SK-N-SH (cell line): ENCODE measurements at regions not wholly inside any gene's neighbourhood (a gene's known extent, or its start where the extent isn't known, plus 50 kb on each side); places are given as distances from the start of the nearest gene placed in this dataset.

Source experiments
- CTCF ChIA-PET: fragments of 300-600, 350-600 bp; formaldehyde crosslinking; extraction: SDS; loops from one replicate; lab custom pipeline; 2021; lab: Yijun Ruan, JAX
- POLR2A ChIA-PET: fragments of 350-600 bp; sonication (Branson Sonifier 250); formaldehyde crosslinking; extraction: SDS; loops from one replicate; lab custom pipeline; 2020; ENCODE audit warnings: antibody characterized with exemption, inconsistent platforms; lab: Yijun Ruan, JAX
- DNase-seq: peaks from one replicate; pipeline ENCODE4 v3.0.0; 2012
- H2AFZ ChIP-seq: fragments of 200-600 bp; sonication (generic); 2 replicates; pipeline ENCODE4 v1.8.1; 2016; ENCODE audit warnings: antibody characterized with exemption, mild to moderate bottlenecking, low read depth
- H3F3A ChIP-seq: fragments of 200-600 bp; sonication (generic); replicated peaks from 2 replicates; pipeline ENCODE3; 2016; ENCODE audit warnings: antibody characterized with exemption, mild to moderate bottlenecking; ENCODE audit not compliant: insufficient read depth
- H3K27ac ChIP-seq, 2 experiments: fragments of 200-500 bp in 1 of 2; fragments of 200-600 bp in 1 of 2; sonication (Bioruptor generic) in 1 of 2; sonication (generic), shearing (Covaris generic) in 1 of 2; 2 replicates each; pipeline versions ENCODE4 v1.5.1 to v1.6.1; 2014 to 2016; ENCODE audit warnings: low read depth in 2 of 2, inconsistent platforms in 1 of 2, low read length in 1 of 2, mild to moderate bottlenecking in 1 of 2, mixed read lengths in 1 of 2
- H3K27me3 ChIP-seq: fragments of 200-600 bp; sonication (generic), shearing (Covaris generic); 2 replicates; pipeline ENCODE4 v1.6.1; 2016; ENCODE audit warnings: mixed run types; ENCODE audit not compliant: insufficient read depth
- H3K36me3 ChIP-seq, 2 experiments: fragments of 200-500 bp in 1 of 2; fragments of 200-600 bp in 1 of 2; sonication (Bioruptor generic) in 1 of 2; sonication (generic) in 1 of 2; replicated peaks in 1 of 2; 2 replicates each; pipeline versions ENCODE3 to v1.5.1; 2014 to 2016; ENCODE audit warnings: low read length in 1 of 2, mild to moderate bottlenecking in 1 of 2; ENCODE audit not compliant: insufficient read depth in 2 of 2, control insufficient read depth in 1 of 2
- H3K4me1 ChIP-seq, 2 experiments: fragments of 200-500 bp in 1 of 2; fragments of 200-600 bp in 1 of 2; sonication (Bioruptor generic) in 1 of 2; sonication (generic), shearing (Covaris generic) in 1 of 2; 2 replicates each; pipeline versions ENCODE4 v1.5.1 to v1.6.1; 2014 to 2016; ENCODE audit warnings: low read depth in 1 of 2, low read length in 1 of 2, mixed run types in 1 of 2; ENCODE audit not compliant: insufficient read depth in 2 of 2, control insufficient read depth in 1 of 2
- H3K4me2 ChIP-seq: fragments of 200-600 bp; sonication (generic), shearing (Covaris generic); 2 replicates; pipeline ENCODE4 v1.6.1; 2017; ENCODE audit warnings: mixed run types
- H3K4me3 ChIP-seq, 2 experiments: fragments of 200-500 bp in 1 of 2; fragments of 200-600 bp in 1 of 2; sonication (Bioruptor generic) in 1 of 2; sonication (generic), shearing (Covaris generic) in 1 of 2; 2 replicates each; pipeline versions ENCODE4 v1.5.1 to v1.8.1; 2014 to 2016; ENCODE audit warnings: low read depth in 2 of 2, inconsistent platforms in 1 of 2, low read length in 1 of 2, mild to moderate bottlenecking in 1 of 2, mixed read lengths in 1 of 2, moderate library complexity in 1 of 2
- H3K79me2 ChIP-seq: fragments of 200-600 bp; sonication (generic); 2 replicates; pipeline ENCODE4 v1.8.1; 2017; ENCODE audit warnings: mild to moderate bottlenecking; ENCODE audit not compliant: insufficient read depth
- H3K9ac ChIP-seq: fragments of 200-600 bp; sonication (generic); 2 replicates; pipeline ENCODE4 v1.6.1; 2017; ENCODE audit warnings: mixed run types
- H3K9me2 ChIP-seq: fragments of 200-600 bp; sonication (generic); 2 replicates; pipeline ENCODE4 v1.6.1; 2017; ENCODE audit warnings: mixed run types
- H3K9me3 ChIP-seq: fragments of 200-600 bp; sonication (generic); 2 replicates; pipeline ENCODE4 v1.6.1; 2017; ENCODE audit warnings: mixed run types, mild to moderate bottlenecking, moderate library complexity
- H4K20me1 ChIP-seq: fragments of 200-600 bp; sonication (generic); 2 replicates; pipeline ENCODE4 v1.6.1; 2017; ENCODE audit warnings: mild to moderate bottlenecking, mixed run types; ENCODE audit not compliant: insufficient read depth
- CHD2 ChIP-seq: fragments of 150-350 bp; IDR thresholded peaks from 2 replicates; pipeline ENCODE4 v1.6.1; 2018; ENCODE audit warnings: low read length; ENCODE audit not compliant: partially characterized antibody
- ELF1 ChIP-seq: IDR thresholded peaks from 2 replicates; pipeline ENCODE4 v1.4.0; 2012
- EP300 ChIP-seq, 2 experiments: IDR thresholded peaks; 2 replicates each; pipeline versions ENCODE4 v1.4.0 to v1.6.1; 2012; ENCODE audit warnings: borderline replicate concordance in 1 of 2, low read depth in 1 of 2, low read length in 1 of 2
- FOSL2 ChIP-seq: IDR thresholded peaks from 2 replicates; pipeline ENCODE4 v1.4.0; 2012; ENCODE audit warnings: low read depth, mild to moderate bottlenecking, moderate library complexity, borderline replicate concordance
- FOXJ3 ChIP-seq: sonication (generic); formaldehyde crosslinking; IDR thresholded peaks from 2 replicates; pipeline ENCODE4 v1.5.1; 2020; ENCODE audit warnings: mild to moderate bottlenecking, missing genetic modification reagents
- FOXM1 ChIP-seq: IDR thresholded peaks from 2 replicates; pipeline ENCODE4 v1.4.0; 2012; ENCODE audit warnings: low read depth, mild to moderate bottlenecking
- GABPA ChIP-seq: IDR thresholded peaks from 2 replicates; pipeline ENCODE4 v1.4.0; 2012; ENCODE audit warnings: low read depth, mild to moderate bottlenecking
- JUND ChIP-seq: IDR thresholded peaks from 2 replicates; pipeline ENCODE4 v1.4.0; 2012
- MXI1 ChIP-seq: IDR thresholded peaks from 2 replicates; pipeline ENCODE4 v1.6.1; 2012; ENCODE audit warnings: mild to moderate bottlenecking, low read depth, low read length, improper control_type of control experiment
- NRF1 ChIP-seq: IDR thresholded peaks from 2 replicates; pipeline ENCODE4 v1.6.1; 2012; ENCODE audit warnings: low read depth, mild to moderate bottlenecking, low read length
- POLR2AphosphoS5 ChIP-seq: IDR thresholded peaks from 2 replicates; pipeline ENCODE4 v1.6.1; 2012; ENCODE audit warnings: low read depth, low read length
- RCOR1 ChIP-seq: fragments of 150-350 bp; IDR thresholded peaks from 2 replicates; pipeline ENCODE4 v1.6.1; 2017; ENCODE audit warnings: antibody characterized with exemption, low read length
- SMC3 ChIP-seq: IDR thresholded peaks from 2 replicates; pipeline ENCODE4 v1.6.1; 2012; ENCODE audit warnings: low read depth, low read length, improper control_type of control experiment
- TCF12 ChIP-seq: IDR thresholded peaks from 2 replicates; pipeline ENCODE4 v1.4.0; 2012
- WGBS: methylation state at CpG from one replicate; pipeline ENCODE4 v1.1.6; 2017; ENCODE audit warnings: low lambda C conversion rate; 5-methylcytosine and 5-hydroxymethylcytosine counted together
- TF ChIP-seq, protein P1 (sequence below): IDR thresholded peaks from 2 replicates; pipeline ENCODE4 v1.4.0; 2012; ENCODE audit warnings: low read depth
- TF ChIP-seq, protein P2 (sequence below): IDR thresholded peaks from 2 replicates; pipeline ENCODE4; 2012
- TF ChIP-seq, protein P3 (sequence below): fragments of 150-350 bp; IDR thresholded peaks from 2 replicates; pipeline ENCODE4 v1.6.1; 2016; ENCODE audit warnings: mild to moderate bottlenecking, low read depth, low read length
- TF ChIP-seq, protein P4 (sequence below): IDR thresholded peaks from 2 replicates; pipeline ENCODE4 v1.4.0; 2012; ENCODE audit warnings: low read depth, borderline replicate concordance
- TF ChIP-seq, protein P5 (sequence below): IDR thresholded peaks from 2 replicates; pipeline ENCODE4 v1.4.0; 2012; ENCODE audit warnings: low read depth, borderline replicate concordance

DNA sequence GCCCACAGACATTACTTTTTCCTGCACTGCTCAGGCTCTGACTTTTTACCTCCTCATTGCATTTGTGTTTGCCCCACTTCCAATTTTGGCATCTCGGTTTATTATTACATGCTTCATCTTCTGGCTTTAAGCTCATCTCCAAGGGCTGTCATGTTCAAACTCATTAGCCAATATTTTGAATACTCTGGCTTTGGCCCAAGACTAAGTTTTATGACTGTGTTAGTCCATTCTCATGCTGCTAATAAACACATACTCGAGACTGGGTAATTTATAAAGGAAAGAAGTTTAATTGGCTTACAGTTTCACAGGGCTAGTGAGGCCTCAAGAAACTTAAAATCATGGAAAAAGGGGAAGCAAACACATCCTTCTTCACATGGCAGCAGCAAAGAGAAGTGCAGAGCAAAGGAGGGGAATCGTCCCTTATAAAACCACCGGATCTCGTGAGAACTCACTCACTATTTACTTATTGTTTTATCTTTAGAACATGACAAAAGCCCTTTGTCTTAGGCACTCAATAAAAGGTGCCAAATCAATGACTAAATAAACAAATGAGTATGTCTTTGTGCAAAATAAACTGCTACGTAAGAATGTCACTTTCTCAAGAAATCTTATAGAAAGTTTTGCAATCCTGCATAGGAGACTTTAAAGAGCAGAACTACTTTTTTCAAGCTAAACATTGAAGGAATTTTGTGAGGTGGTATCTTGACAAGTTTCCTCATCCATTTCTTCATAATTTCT is 233.4 kb upstream of the SPRY2 start:
- Histone ChIP-seq H4K20me1 (no peaks in the 10 kb centered on the region), H3K36me3 (no peaks in the 10 kb centered on the region), H3K4me1 (peaks cover 4 to 17% of the 10 kb centered on the region in 2 experiments; a peak in 2 of 4 replicates), H2AFZ (no peak overlapping the region), H3K4me2 (no peak overlapping the region), H3K4me3 (no peak overlapping the region), H3K79me2 (no peaks in the 10 kb centered on the region), H3K9me3 (no peaks in the 10 kb centered on the region), H3K27ac (no peak overlapping the region), H3K27me3 (no peaks in the 10 kb centered on the region), H3K9me2 (no peaks in the 10 kb centered on the region), H3F3A (no peaks in the 10 kb centered on the region), H3K9ac (no peak overlapping the region)
- POLR2A ChIA-PET: no interaction called here
- no peak for DNase-seq
- TF ChIP-seq, protein P1, sequence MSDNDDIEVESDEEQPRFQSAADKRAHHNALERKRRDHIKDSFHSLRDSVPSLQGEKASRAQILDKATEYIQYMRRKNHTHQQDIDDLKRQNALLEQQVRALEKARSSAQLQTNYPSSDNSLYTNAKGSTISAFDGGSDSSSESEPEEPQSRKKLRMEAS: no peak
- TF ChIP-seq, protein P2, sequence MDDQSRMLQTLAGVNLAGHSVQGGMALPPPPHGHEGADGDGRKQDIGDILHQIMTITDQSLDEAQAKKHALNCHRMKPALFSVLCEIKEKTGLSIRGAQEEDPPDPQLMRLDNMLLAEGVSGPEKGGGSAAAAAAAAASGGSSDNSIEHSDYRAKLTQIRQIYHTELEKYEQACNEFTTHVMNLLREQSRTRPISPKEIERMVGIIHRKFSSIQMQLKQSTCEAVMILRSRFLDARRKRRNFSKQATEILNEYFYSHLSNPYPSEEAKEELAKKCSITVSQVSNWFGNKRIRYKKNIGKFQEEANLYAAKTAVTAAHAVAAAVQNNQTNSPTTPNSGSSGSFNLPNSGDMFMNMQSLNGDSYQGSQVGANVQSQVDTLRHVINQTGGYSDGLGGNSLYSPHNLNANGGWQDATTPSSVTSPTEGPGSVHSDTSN: no peak
- TF ChIP-seq RCOR1 (no peak), GABPA (no peak), FOSL2 (no peak), POLR2AphosphoS5 (no peak), ELF1 (no peak), SMC3 (no peak), TCF12 (no peak), MXI1 (no peak), CHD2 (no peak), FOXJ3 (CRISPR knock-in tag) (no peak), NRF1 (no peak), JUND (no peak), FOXM1 (no peak), EP300 (IDR thresholded peaks at IDR 0.05; ENCODE audit: borderline replicate concordance in 1 of 2, low read depth in 1 of 2, low read length in 1 of 2) (no peak)
- TF ChIP-seq, protein P3, sequence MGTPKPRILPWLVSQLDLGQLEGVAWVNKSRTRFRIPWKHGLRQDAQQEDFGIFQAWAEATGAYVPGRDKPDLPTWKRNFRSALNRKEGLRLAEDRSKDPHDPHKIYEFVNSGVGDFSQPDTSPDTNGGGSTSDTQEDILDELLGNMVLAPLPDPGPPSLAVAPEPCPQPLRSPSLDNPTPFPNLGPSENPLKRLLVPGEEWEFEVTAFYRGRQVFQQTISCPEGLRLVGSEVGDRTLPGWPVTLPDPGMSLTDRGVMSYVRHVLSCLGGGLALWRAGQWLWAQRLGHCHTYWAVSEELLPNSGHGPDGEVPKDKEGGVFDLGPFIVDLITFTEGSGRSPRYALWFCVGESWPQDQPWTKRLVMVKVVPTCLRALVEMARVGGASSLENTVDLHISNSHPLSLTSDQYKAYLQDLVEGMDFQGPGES: no peak
- TF ChIP-seq, protein P4, sequence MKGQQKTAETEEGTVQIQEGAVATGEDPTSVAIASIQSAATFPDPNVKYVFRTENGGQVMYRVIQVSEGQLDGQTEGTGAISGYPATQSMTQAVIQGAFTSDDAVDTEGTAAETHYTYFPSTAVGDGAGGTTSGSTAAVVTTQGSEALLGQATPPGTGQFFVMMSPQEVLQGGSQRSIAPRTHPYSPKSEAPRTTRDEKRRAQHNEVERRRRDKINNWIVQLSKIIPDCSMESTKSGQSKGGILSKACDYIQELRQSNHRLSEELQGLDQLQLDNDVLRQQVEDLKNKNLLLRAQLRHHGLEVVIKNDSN: no peak
- TF ChIP-seq, protein P5, sequence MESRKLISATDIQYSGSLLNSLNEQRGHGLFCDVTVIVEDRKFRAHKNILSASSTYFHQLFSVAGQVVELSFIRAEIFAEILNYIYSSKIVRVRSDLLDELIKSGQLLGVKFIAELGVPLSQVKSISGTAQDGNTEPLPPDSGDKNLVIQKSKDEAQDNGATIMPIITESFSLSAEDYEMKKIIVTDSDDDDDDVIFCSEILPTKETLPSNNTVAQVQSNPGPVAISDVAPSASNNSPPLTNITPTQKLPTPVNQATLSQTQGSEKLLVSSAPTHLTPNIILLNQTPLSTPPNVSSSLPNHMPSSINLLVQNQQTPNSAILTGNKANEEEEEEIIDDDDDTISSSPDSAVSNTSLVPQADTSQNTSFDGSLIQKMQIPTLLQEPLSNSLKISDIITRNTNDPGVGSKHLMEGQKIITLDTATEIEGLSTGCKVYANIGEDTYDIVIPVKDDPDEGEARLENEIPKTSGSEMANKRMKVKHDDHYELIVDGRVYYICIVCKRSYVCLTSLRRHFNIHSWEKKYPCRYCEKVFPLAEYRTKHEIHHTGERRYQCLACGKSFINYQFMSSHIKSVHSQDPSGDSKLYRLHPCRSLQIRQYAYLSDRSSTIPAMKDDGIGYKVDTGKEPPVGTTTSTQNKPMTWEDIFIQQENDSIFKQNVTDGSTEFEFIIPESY: no peak
- WGBS: 82% methylated on average over 6 of the region's 6 CpGs
- CTCF ChIA-PET: no interaction called here
